IPS-20b (cell line): ENCODE measurements at regions not wholly inside any gene's neighbourhood (a gene's known extent, or its start where the extent isn't known, plus 50 kb on each side); places are given as distances from the start of the nearest gene placed in this dataset.

Experiments used
- H3K27ac ChIP-seq: one replicate; pipeline ENCODE4 v1.5.1; 2013; ENCODE audit warnings: low read length
- H3K27me3 ChIP-seq: 2 replicates; pipeline ENCODE4 v1.6.1; 2013; ENCODE audit warnings: mild to moderate bottlenecking, low read length, inconsistent platforms; ENCODE audit not compliant: insufficient read depth
- H3K36me3 ChIP-seq: 2 replicates; pipeline ENCODE4 v1.6.1; 2013; ENCODE audit warnings: low read depth, mild to moderate bottlenecking, inconsistent platforms, low read length, moderate library complexity; ENCODE audit not compliant: insufficient read depth
- H3K4me1 ChIP-seq: 2 replicates; pipeline ENCODE4 v1.6.1; 2013; ENCODE audit warnings: mild to moderate bottlenecking, control low read depth, inconsistent platforms, low read length, moderate library complexity; ENCODE audit not compliant: insufficient read depth
- H3K4me3 ChIP-seq: 2 replicates; pipeline ENCODE4 v1.5.1; 2013; ENCODE audit warnings: mild to moderate bottlenecking, low read length, inconsistent platforms
- H3K9ac ChIP-seq: 2 replicates; pipeline ENCODE4 v1.6.1; 2013; ENCODE audit warnings: low read depth, mild to moderate bottlenecking, inconsistent platforms, low read length, moderate library complexity
- H3K9me3 ChIP-seq: 2 replicates; pipeline ENCODE4 v1.6.1; 2013; ENCODE audit warnings: mild to moderate bottlenecking, low read depth, low read length, inconsistent platforms; ENCODE audit not compliant: insufficient read depth

DNA sequence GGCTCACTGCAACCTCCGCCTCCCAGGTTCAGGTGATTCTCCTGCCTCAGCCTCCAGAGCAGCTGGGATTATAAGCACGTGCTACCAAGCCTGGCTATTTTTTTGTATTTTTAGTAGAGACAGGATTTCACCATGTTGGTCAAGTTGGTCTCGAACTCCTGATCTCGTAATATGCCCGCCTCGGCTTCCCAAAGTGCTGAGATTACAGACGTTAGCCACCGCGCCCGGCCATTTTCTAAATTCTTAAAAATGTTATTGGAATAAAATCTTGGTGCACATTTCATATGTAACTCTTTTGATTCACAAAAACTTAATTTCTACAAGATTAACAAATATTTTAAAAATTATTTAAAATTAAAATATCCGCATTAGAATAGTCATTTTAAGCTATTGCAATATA lies 1480.3 kb upstream of the SPRY2 start:
- Histone ChIP-seq H3K27me3 (no peaks in the 10 kb centered on the region), H3K36me3 (no peaks in the 10 kb centered on the region), H3K9ac (no peak overlapping the region), H3K4me1 (no peaks in the 10 kb centered on the region), H3K4me3 (no peak overlapping the region), H3K27ac (no peak overlapping the region), H3K9me3 (no peaks in the 10 kb centered on the region)

GRCh38 chr13:81800433-81800832 lies 1459.5 kb upstream of the SPRY2 start:
- Histone ChIP-seq H3K4me3 (no peak overlapping the region), H3K27me3 (no peaks in the 10 kb centered on the region), H3K36me3 (no peaks in the 10 kb centered on the region)

GRCh38 chr13:81795710-81796109 lies 1454.8 kb upstream of the SPRY2 start:
- no peak overlapping the region for H3K4me3 ChIP-seq
- H3K9ac ChIP-seq: no peak overlapping the region
- 0 out of 2 replicates have a peak, but pooled peaks cover 2% of the 10 kb centered on the region for H3K4me1 ChIP-seq
- no peaks in the 10 kb centered on the region for H3K27me3 ChIP-seq
- H3K36me3 ChIP-seq: no peaks in the 10 kb centered on the region
- no peaks in the 10 kb centered on the region for H3K9me3 ChIP-seq
- no peak overlapping the region for H3K27ac ChIP-seq

More at GRCh38 chr13:81800433-81800832, 1459.5 kb upstream of the SPRY2 start:
- 0 out of 2 replicates have a peak, but pooled peaks cover 2% of the 10 kb centered on the region for H3K4me1 ChIP-seq
- H3K27ac ChIP-seq: no peak overlapping the region
- H3K9ac ChIP-seq: no peak overlapping the region
- H3K9me3 ChIP-seq: no peaks in the 10 kb centered on the region

DNA sequence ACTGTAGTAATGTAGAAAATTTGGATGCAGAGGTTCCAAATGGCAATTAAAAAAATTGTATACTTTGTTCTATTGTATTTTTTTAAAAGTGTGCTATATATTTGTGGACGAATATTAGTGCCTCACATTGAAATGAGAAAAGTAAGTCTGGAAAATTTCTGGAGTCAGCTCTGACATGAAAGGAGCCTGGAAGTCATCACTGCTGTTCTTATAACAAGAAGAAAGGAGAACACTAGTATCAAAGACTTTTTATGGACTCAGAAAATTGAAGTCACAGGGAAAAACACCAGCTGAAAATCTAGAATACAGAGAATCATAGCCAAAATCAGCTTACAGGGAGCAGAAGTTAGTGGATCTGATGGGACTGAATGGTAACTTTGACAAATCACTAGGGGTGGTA lies 1450.7 kb upstream of the SPRY2 start:
- Histone ChIP-seq H3K27me3 (no peaks in the 10 kb centered on the region), H3K27ac (no peak overlapping the region), H3K36me3 (no peaks in the 10 kb centered on the region), H3K9ac (no peak overlapping the region), H3K4me3 (no peak overlapping the region), H3K9me3 (no peaks in the 10 kb centered on the region), H3K4me1 (no peaks in the 10 kb centered on the region)

- Histone ChIP-seq H3K27me3 (no peaks in the 10 kb centered on the region), H3K36me3 (no peaks in the 10 kb centered on the region), H3K4me1 (peaks cover 3% of the 10 kb centered on the region; the same call in 1 of the 2 replicates), H3K9me3 (no peaks in the 10 kb centered on the region), H3K27ac (no peak overlapping the region), H3K9ac (no peak overlapping the region), H3K4me3 (no peak overlapping the region)
These were observed 1440.5 kb upstream of the SPRY2 start for GRCh38 chr13:81781471-81781870.

GRCh38 chr13:81779876-81780275 lies 1439.0 kb upstream of the SPRY2 start:
- Histone ChIP-seq H3K36me3 (no peaks in the 10 kb centered on the region), H3K4me1 (peaks cover 3% of the 10 kb centered on the region; the same call in 1 of the 2 replicates), H3K9ac (no peak overlapping the region), H3K4me3 (no peak overlapping the region), H3K9me3 (no peaks in the 10 kb centered on the region), H3K27ac (no peak overlapping the region), H3K27me3 (no peaks in the 10 kb centered on the region)

- H3K27ac ChIP-seq: no peak overlapping the region
- H3K4me3 ChIP-seq: no peak overlapping the region
- H3K4me1 ChIP-seq: peaks cover 3% of the 10 kb centered on the region; the same call in 1 of the 2 replicates
- H3K27me3 ChIP-seq: no peaks in the 10 kb centered on the region
- no peak overlapping the region for H3K9ac ChIP-seq
- no peaks in the 10 kb centered on the region for H3K36me3 ChIP-seq
- H3K9me3 ChIP-seq: no peaks in the 10 kb centered on the region
These were observed 1437.4 kb upstream of the SPRY2 start for GRCh38 chr13:81778350-81778749.

- Histone ChIP-seq H3K27ac (no peak overlapping the region), H3K9ac (no peak overlapping the region), H3K4me3 (no peak overlapping the region), H3K36me3 (no peaks in the 10 kb centered on the region), H3K9me3 (no peaks in the 10 kb centered on the region), H3K27me3 (no peaks in the 10 kb centered on the region), H3K4me1 (no peaks in the 10 kb centered on the region)
These were observed 1432.3 kb upstream of the SPRY2 start for GRCh38 chr13:81773263-81773662.

GRCh38 chr13:81771951-81772350 lies 1431.0 kb upstream of the SPRY2 start:
- Histone ChIP-seq H3K27me3 (no peaks in the 10 kb centered on the region), H3K4me3 (no peak overlapping the region), H3K27ac (no peak overlapping the region), H3K36me3 (no peaks in the 10 kb centered on the region), H3K9ac (no peak overlapping the region), H3K4me1 (no peaks in the 10 kb centered on the region), H3K9me3 (no peaks in the 10 kb centered on the region)

DNA sequence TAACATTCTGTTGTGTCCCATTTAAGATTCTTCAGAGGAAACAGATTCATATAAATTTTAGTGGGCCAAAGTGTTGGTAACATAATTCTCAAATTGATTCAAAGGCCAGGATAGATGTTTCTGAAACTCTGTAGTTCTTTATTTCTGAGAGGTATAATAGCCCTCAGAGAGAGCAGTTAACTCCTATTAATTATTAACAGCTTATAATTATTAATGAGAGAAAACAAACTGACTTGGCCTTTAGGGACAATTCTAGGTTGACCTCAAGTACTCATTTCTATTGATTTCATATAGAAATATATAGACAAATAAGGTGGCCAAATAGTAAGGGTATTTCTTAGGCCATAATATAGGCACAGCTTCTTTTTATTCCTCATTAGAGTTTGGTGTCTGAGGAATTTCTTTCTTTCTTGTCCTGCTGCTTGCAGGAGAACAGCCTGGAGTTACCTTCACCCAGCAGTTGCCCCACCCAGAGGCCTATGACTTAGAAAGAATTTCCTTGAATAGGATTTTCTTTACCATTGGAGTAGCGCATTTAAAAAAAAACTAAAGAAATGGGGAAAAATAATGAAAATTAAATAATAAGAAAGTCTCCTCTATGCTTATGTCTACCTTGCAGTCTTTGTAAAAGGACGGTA lies 1430.1 kb upstream of the SPRY2 start:
- Histone ChIP-seq H3K27me3 (no peaks in the 10 kb centered on the region), H3K9ac (no peak overlapping the region), H3K36me3 (no peaks in the 10 kb centered on the region), H3K27ac (no peak overlapping the region), H3K9me3 (no peaks in the 10 kb centered on the region), H3K4me3 (no peak overlapping the region), H3K4me1 (no peaks in the 10 kb centered on the region)

DNA sequence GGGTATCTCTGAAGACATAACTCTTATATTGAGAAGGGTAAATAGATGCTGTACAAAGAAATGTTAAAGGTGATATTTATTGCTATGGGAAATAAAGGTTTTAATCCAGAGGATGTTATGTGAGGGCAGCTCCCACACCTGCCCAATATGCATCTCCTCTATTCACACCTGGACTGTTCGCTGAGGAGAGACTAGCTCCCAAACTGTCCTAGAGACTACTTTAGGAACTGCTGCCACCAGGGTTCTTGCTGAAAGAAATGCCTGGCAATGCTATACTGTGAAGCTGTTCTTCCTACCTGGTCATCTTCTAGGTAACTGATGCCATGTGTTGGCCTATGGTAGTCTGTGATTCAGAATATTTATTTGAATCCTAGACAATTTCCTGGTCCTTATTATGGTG lies 1421.5 kb upstream of the SPRY2 start:
- no peaks in the 10 kb centered on the region for H3K4me1 ChIP-seq
- no peak overlapping the region for H3K4me3 ChIP-seq
- no peak overlapping the region for H3K9ac ChIP-seq
- H3K27me3 ChIP-seq: no peaks in the 10 kb centered on the region
- H3K27ac ChIP-seq: no peak overlapping the region
- peaks cover 9% of the 10 kb centered on the region for H3K9me3 ChIP-seq
- H3K36me3 ChIP-seq: no peaks in the 10 kb centered on the region

- no peaks in the 10 kb centered on the region for H3K4me1 ChIP-seq
- H3K4me3 ChIP-seq: no peak overlapping the region
- H3K27ac ChIP-seq: no peak overlapping the region
- no peaks in the 10 kb centered on the region for H3K36me3 ChIP-seq
- H3K27me3 ChIP-seq: no peaks in the 10 kb centered on the region
- H3K9ac ChIP-seq: no peak overlapping the region
- peaks cover 9% of the 10 kb centered on the region for H3K9me3 ChIP-seq
These were observed 1419.4 kb upstream of the SPRY2 start for GRCh38 chr13:81760316-81760715.
